ENCODE measurements at regions not wholly inside any gene's neighbourhood (a gene's known extent, or its start where the extent isn't known, plus 50 kb on each side); places are given as distances from the start of the nearest gene placed in this dataset.

GRCh38 chr1:193613041-193613440, 426.6 kb upstream of the B3GALT2 start:
- no peak for DNase-seq

GRCh38 chr1:193609592-193609991, 423.2 kb upstream of the B3GALT2 start:
- no peak for DNase-seq

GRCh38 chr1:193607787-193608186, 421.4 kb upstream of the B3GALT2 start:
- DNase-seq: no peak

GRCh38 chr1:193606035-193606434, 419.6 kb upstream of the B3GALT2 start:
- no peak for DNase-seq

GRCh38 chr1:193602705-193603104, 416.3 kb upstream of the B3GALT2 start:
- no peak for DNase-seq

- no peak for DNase-seq
Observed at GRCh38 chr1:193593147-193593885, 406.9 kb upstream of the B3GALT2 start.

- no peak for DNase-seq
Observed at GRCh38 chr1:193592317-193592716, 405.9 kb upstream of the B3GALT2 start.

- DNase-seq: no peak
Observed at GRCh38 chr1:193590102-193590501, 403.7 kb upstream of the B3GALT2 start.

- no peak for DNase-seq
Observed at GRCh38 chr1:193589597-193590040, 403.2 kb upstream of the B3GALT2 start.

GRCh38 chr1:193588311-193589082, 402.1 kb upstream of the B3GALT2 start:
- no peak for DNase-seq

GRCh38 chr1:193584731-193585239, 398.4 kb upstream of the B3GALT2 start:
- DNase-seq: no peak

- DNase-seq: no peak
Observed at GRCh38 chr1:193581341-193581740, 394.9 kb upstream of the B3GALT2 start.

- DNase-seq: no peak
Observed at GRCh38 chr1:193580419-193580818, 394.0 kb upstream of the B3GALT2 start.

- DNase-seq: no peak
Observed at GRCh38 chr1:193579323-193579722, 392.9 kb upstream of the B3GALT2 start.

- DNase-seq: no peak
Observed at GRCh38 chr1:193574913-193575312, 388.5 kb upstream of the B3GALT2 start.

- DNase-seq: no peak
Observed at GRCh38 chr1:193569983-193570269, 383.5 kb upstream of the B3GALT2 start.

- DNase-seq: no peak
Observed at GRCh38 chr1:193569096-193569982, 382.9 kb upstream of the B3GALT2 start.

- DNase-seq: no peak
Observed at GRCh38 chr1:193568512-193568911, 382.1 kb upstream of the B3GALT2 start.

GRCh38 chr1:193567937-193568336, 381.5 kb upstream of the B3GALT2 start:
- no peak for DNase-seq

GRCh38 chr1:193566735-193567134, 380.3 kb upstream of the B3GALT2 start:
- DNase-seq: no peak

GRCh38 chr1:193565971-193566577, 379.7 kb upstream of the B3GALT2 start:
- DNase-seq: no peak

GRCh38 chr1:193562121-193562520, 375.7 kb upstream of the B3GALT2 start:
- DNase-seq: no peak

- no peak for DNase-seq
Observed at GRCh38 chr1:193558491-193559028, 372.1 kb upstream of the B3GALT2 start.
